ENCODE measurements at regions not wholly inside any gene's neighbourhood (a gene's known extent, or its start where the extent isn't known, plus 50 kb on each side); places are given as distances from the start of the nearest gene placed in this dataset.

DNA sequence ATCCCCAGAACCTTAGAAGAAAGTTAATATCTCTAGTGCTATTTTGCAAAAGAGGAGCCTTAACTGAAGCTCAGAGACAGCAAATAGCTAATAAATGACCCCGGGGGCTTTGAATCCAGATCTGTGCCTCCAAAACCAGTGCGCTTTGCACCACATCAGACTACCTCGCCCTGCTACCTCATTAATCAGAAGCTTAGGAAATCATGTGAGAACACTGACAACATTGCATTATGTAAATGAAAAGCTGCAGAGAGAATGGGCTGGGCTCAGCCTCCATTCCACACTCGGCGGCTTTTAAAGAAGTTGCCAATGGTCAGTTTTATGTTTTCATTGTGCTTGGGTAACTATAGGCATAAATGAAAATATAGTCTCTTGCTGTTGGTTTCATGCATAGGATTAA is 54.0 kb upstream of the STMND1 start:
- DNase-seq, result no peak

DNA sequence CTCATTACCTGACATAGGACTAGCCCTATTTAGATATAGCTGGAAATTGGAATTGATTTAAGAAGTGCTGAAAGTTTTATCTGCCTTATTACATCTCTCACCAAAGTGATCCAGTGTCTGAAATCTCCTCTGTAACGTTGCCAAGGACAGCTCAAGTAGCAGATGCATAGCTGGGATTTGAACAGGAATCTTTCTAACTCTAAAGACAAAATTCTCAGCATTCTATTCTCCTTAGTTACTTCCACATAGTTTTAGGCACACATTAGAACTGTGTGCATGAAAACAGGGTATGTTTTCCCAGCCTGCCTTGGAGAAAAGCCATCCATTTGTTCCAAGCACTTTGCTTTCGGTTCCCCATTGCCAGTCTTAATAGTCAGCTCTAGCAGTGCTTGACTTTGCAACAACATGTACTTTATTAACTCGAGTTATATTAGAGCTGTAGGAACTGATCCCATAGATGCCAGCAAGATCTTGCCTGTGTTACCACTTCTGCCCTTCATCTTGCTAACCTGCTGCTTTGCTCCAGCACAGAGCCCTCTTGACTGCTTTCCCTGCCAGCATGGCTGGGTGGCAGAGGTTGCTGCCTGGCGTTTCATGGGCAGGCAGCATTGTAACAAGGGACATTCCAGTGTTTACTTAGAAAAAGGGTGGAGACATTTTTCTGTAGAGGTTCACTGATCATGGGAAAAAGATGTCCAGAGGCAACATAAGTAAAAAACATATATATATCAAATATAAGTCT is 56.1 kb upstream of the STMND1 start:
- DNase-seq, result peak in 11 of 56 donors; percentile 1 to 39 (median 4)

DNA sequence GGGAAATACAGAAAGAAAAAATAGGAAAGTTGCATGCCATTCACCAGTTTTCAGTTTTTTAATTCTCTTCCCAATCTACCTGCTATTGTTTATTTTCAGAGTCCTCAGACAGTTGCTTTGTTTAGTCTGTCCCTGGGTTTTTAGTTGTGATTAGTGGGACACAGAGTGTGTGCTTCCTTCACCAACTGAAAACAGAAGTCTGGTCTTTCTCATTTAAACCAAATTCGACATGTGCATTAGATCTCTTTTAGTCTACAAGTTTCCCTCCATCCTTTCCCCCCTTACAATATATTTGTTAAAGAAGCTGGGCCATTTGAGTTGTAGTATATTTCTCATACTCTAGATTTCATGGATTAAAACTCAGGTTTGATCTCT is 58.7 kb upstream of the STMND1 start:
- DNase-seq, result no peak

DNA sequence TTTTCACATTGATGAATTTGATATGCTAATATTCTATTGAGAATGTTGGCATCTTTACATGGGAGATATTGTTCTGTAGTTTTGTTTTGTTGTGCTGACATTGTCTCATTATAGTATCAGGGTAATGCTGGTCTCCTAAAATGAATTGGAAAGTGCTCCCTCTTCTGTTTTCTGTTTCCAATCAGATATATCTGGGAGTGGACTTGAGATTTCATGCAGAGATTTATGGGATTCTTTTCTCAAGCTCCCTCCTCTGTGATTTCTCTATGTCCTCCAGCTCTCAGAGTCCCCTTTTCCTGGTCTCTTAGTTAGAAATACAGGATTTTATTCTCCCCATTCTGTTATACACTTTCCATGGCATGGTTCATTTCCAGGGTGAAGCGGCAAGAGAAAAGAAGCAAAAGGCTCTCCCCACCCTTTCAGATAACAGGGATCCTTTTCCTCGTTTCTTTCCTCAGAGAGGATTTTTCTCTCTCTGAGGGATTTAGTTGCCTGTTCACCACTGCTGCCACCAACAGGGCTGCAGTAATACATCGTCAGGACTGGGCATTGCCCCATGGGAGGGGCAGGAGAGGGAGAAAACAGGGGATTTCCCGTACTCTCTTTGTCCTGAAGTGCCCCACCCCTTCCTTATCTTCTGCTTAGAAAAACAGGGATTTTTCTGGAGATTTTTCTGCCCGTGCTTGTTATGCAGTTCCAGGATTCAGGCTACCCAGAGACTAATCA is 59.3 kb upstream of the STMND1 start:
- peak in 42 of 56 donors; percentile 2 to 72 (median 32) for DNase-seq

DNA sequence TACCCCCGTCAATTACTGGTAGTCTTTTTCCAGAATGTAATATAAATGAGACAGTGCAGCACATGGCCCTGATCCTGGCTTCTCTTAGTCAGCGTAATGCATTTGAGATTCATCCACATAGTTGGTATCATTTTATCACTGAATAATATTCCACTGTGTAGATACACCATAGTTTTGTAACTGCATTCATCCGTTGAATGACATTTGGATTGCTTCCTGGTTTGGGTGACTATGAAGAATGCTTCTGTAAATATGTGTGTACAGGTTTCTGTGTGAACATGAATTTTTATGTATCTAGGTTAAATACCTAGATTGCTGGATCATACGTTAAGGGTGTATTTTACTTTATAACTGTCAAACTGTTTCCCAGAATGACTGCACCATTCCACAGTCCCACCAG is 62.6 kb upstream of the STMND1 start:
- no peak for DNase-seq

DNA sequence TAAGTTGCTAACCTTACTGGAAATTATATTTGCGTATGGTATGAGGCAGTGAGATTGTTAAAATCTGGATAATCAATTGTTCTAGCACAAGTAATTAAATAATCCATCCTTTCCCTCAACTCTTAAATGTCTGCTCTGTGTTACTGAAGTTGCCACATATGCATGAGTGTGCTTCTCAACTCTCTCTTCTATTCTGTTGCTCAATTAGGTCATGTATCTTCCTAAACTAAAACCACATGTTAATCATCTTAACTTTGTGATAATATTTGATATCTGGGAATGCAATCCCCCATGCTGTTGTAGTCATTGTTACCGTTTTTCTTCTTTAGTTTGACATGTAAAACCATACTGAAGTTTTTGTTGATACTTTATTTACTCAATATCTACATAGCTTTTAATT is 63.5 kb upstream of the STMND1 start:
- DNase-seq, result no peak

DNA sequence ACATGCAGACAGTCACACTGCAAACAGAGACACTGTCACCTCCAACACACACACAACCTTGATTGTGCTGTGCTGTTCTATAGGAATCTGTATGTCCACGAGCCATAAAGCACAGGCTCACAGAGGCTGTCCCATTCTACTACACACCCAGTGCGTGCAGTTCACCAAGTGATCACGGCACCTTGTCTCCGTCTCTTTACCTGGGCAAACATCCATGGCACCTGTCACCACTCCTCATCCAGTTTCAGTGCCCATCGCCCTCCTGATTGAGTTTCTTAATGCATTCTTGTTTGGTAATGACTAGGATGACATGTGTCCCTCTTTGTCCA is 65.8 kb upstream of the STMND1 start:
- DNase-seq, result no peak

DNA sequence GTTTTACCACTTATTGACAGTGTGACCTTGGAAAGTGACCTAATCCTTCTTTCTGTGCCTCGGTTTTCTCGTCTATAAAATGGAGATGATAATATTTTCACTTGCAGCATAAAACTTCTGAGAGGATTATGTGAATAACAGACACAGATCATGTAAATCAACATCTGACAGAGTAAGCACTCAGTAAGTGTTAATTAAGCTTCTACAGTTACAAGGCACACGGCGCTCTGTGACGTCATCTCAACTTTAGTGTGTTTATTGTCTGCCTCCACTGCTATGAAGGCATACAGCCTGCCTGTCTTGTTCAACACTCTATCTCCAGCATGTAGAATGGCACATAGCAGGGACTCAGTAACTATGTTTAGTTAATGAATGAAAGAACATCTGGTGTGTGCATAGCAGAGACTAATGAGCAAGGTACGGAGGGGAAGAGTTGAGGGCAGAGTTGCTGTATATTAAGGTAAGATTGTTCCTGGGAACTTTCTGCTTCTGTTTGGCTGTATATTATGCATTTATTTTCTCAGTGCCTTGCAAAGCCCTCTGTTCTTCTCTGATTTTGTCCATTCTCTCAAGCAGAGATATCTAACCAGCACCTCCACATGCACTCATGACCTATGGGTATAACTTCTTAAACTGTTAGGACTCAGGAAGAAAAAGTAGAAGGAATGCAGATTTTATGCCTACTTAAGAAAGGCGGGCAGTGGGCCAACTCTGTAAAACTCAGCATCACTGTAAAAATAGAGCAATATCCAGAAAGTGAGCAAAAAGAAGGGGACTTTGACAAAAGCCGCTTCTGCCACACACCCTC is 66.4 kb upstream of the STMND1 start:
- peak in 1 of 56 donors; percentile 8 for DNase-seq

DNA sequence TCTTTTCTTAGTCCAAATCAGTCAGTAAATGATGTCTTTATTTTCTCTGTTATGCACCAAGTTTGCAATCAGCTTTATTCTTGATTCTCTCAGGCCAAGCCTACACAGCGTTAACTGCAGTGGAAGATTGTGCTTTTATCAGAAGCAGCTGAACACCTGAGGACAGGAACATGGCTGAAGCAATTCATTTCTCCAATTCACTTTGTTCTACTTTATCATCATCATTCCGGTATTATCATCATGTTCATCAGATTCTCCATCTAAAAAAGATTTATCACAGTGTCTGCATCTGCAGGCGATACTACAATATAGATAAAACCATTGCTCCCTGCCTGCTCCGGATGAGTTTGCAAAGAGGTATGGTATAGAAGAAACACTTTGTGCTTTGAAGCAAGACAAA is 68.1 kb upstream of the STMND1 start:
- DNase-seq, result no peak

DNA sequence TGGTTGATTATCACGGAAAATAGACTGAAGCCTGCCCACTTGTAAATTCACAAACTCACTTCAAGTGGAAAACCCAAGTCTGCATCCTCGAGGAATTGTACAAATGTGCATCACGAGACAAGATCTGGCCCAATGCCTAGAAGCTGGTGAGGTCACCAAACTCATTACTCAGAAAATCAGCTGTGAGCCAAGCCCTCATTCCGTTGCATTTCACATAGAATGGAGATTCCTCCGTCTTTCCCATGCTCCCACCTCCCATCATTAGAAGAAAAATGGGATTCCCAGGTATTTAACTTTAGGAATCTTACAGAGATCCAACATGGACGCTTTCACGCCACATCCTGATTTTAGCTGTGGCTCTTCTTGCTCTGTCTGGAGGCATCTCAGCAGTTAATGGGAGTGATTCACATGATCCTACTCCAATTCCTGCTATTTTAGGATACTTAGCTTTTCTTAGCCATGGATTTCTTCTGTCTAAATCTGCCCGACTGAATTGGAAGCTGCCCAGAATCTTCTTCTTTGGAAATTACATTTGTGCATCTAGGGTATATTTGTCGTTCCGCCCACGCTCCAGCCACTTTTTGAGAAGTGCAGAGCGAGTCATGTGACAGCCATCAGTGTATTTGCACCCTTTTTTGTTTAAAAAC is 68.7 kb upstream of the STMND1 start:
- DNase-seq, result peak in 49 of 56 donors; percentile 5 to 86 (median 39)

DNA sequence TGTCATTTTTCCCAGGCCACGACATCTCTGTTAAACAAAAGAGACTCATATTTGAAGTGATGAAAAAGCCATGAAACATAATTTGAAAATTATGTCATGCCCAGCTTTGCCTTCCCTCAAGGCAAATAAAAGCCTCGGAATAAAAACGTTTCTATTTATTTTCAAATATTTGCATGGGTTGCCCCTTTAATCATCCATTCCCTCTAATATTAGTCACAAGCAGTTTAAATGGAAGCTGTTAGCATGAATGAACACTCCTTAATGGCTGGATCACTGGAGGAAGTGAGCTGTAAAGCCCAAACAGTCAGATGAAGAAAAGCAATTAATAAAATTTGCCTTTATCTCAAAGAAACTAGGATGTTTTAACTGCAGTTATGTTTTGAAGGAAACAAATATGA is 69.3 kb upstream of the STMND1 start:
- no peak for DNase-seq

DNA sequence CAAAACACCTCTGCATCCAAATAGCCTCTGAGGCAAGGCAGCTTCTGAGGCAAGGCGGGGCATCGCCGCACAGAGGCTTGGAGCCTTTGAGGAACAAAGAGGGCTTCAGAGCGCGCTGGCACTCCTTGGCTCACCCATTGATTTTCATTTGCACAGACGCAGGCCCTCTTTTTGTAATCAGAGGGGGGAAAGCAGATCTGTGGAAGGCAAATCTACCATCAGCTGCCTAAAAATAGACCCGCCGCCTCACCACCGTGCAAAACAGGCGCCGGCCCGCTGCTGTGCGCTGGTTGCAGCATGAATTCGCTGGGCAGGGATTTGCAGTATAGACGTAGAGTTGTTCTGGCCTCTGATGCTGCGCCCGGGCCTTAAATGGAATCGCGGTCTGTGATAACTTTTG is 69.9 kb upstream of the STMND1 start:
- peak in 45 of 56 donors; percentile 12 to 79 (median 52) for DNase-seq

DNA sequence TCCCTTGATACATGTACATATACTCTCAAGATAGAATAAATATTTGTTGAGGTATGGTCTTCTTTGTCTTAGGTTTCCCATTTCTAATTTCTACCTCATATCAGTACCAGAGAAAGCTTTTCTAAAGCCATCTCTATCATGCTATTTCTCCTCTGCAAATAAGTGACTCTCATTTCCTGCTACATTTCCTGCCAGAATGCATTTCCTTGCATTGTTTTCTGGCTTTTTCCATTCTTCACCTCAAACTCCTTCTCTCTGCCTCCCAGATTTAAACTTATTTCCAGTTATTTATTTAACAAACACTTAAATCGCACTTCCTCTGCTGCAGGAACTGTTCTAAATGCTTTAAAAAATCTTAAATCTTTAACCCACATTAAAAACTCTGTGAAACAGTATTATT is 74.4 kb upstream of the STMND1 start:
- no peak for DNase-seq

DNA sequence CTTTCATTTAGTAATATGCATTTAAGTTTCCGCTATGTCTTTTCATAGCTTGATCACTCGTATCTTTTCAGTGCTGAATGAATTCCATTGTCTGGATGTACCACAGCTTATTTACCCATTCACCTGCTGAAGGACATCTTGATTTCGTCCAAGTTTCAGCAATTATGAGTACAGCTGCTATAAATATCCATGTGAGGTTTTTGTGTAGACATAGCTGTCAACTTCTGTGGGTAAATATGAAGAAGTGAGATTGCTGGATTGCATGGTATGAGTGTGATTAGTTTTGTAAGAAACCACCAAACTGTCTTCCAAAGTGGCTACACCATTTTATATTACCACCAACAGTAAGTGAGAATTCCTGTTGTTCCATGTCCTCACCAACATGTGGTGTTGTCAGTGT is 79.2 kb upstream of the STMND1 start:
- DNase-seq, result no peak

DNA sequence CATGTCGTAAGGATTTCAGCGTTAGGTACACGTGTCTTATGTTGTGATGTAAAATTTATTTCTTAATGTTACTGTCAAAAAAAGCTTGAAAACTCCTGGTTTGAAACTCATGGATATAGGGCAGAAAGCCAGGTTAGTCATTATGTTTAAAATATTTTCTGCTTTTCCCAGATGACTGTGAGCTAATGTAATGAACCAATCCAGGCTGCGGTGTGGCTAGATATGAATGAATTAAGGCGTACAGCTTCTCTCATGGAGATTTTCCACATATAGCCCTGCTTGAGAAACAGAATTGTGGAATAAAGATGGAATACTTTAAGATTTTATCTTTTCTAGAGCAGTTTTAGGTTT is 80.3 kb upstream of the STMND1 start:
- DNase-seq, result no peak

DNA sequence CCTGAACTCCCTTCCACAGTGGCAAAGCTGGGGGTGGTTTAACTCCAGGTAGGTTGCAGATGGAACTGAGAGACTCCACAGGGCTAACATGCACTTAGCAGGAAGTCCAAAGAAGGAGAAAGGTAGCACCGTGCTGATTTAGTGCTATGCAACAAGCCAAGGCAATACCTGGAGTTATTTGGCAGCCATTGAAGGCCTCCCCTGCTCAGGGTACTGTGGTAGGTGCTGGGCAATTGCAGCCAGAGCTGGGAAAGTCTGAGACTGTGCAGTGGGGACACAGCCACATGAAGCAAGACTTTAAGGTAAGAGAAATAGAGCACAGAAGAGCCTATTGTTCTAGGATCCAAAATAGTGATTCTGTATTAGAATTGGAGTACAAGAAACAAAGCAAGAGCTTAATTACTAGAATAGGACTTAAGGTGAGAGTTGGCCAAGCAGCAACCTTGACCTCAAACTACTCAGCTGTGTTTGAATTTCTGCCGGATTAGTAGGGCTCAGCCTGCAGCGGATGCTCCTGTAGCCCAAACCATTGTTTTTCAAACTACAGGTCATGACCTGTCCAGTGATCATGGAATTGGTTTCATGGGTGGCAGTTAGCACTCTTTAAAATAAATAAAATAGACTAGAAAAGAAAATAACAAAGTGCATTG is 80.8 kb upstream of the STMND1 start:
- no peak for DNase-seq

DNA sequence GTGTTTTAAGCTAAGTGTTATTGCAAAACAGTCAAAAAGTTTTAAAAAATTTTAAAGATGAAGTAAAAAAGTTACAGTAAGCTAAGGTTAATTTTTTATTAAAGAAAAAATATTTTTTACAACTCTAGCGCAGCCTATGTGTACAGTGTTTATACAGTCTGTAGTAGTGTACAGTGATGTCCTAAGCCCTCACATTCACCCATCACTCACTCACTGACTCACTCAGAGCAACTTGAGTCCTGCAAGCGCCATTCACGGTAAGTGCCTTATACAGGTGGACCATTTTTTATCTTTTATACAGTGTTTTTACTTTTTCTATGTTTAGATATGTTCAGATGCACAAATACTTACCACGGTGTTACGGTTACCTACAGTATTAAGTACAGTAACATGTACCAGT is 83.4 kb upstream of the STMND1 start:
- DNase-seq, result no peak

DNA sequence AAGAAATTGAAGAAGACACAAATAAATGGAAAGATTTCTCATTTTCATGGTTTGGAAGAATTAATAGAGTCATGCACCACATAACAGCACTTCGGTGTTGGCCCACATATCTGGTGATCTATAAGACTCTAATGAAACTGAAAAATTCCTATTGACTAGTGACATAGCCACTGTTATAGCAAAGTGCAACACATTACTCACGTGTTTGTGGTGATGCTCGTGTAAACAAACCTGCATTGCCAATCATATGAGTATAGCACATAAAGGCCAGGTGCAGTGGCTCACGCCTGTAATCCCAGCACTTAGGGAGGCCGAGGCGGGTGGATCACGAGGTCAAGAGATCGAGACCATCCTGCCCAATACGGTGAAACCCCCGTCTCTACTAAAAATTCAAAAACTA is 84.4 kb upstream of the STMND1 start:
- DNase-seq, result no peak

DNA sequence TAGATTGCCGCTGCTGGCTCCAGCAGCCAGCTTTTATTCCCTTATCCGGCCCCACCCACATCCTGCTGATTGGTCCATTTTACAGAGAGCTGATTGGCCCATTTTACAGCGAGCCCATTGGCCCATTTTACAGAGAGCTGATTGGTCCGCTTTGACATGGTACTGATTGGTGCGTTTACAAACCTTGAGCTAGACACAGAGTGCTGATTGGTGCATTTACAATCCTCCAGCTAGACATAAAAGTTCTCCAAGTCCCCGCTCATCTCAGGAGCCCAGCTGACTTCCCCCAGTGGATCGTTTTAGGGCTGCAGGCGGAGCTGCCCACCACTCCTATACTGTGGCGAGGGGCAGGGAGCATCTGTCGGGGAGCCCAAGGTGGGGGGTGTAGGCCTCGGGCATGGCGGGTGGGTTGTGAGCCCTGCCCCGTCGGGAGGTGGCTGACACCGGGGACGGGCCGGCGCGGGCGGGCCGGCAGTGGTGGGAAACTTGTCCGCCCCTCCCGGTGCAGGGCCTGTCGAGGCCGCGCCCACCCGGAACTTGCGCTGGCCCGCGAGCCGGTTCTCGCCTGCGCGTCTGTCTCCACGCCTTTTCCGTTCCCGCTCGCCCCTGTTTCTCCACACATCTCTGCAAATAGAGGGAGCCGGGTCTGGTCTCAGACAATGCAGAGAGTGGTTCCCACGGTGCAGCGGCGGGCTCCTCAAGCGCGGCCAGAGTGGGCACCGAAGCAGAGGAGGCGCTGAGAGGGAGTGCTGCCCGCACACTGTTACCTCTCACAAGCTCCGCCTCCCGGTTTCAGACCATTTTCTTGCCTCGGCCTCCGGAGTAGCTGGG is 86.1 kb upstream of the STMND1 start:
- peak in 4 of 56 donors; percentile 4 to 14 (median 4) for DNase-seq

DNA sequence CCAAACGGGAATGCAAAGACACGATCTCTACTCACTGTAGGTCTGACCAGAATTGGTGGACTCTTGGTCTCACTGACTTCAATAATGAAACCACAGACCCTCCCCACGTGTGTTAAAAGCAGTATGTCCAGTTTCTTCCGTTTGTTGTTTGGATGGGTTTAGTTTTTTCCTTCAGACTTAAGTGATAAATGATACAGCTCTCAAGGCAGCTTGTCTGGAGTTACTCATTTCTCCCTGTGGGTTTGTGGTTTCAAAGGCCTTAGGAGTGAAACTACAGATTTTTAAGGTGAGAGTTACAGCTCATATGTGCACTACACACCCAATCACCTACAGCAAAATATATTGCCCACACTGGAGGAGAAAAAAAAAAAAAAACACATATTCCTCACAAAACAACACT is 86.7 kb upstream of the STMND1 start:
- DNase-seq, result no peak

DNA sequence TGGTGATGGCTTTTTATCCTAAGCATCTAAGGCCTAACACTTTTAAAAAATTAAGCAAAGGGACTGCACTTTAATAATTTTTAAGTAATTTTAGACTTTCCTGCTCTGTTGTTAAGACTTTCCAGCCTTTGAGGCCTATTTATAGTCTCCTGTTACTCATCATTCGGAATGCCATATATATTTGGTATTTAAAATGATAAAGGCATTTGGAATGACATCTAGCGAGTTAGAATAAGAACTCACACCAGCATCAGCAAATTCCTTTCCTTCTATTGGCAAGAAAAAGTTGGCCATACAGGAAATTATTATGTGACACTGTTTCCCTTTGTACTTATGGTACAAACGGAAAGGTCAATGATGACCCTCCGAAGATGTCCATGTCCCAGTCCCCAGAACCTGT is 88.1 kb upstream of the STMND1 start:
- no peak for DNase-seq
